HEK293 (cell line): ENCODE measurements at regions not wholly inside any gene's neighbourhood (a gene's known extent, or its start where the extent isn't known, plus 50 kb on each side); places are given as distances from the start of the nearest gene placed in this dataset.
A peak's percentile ranks its signal among the peaks of the same experiment; 100 is the strongest.

ENCODE experiments used
- CTCF ChIA-PET: fragments of 350-600 bp; formaldehyde crosslinking; extraction: SDS; loops from one replicate; lab custom pipeline; 2021; ENCODE audit warnings: antibody characterized with exemption; lab: Yijun Ruan, JAX
- POLR2A ChIA-PET: fragments of 300-600 bp; formaldehyde crosslinking; extraction: SDS; loops from one replicate; lab custom pipeline; 2020; ENCODE audit warnings: antibody characterized with exemption, inconsistent platforms; lab: Yijun Ruan, JAX
- H3K27ac ChIP-seq: fragments of 200-500 bp; sonication (Bioruptor generic); 2 replicates; pipeline ENCODE4 v1.5.1; 2014; ENCODE audit warnings: low read depth, low read length, control low read depth, inconsistent platforms; ENCODE audit errors: extremely low read depth
- H3K36me3 ChIP-seq, 2 experiments: fragments of 200-500 bp in 1 of 2; sonication (Bioruptor generic) in 1 of 2; 1 replicate in 1 of 2; 2 replicates in 1 of 2; pipeline ENCODE4 v1.5.1; 2014 to 2017; ENCODE audit warnings: inconsistent platforms in 2 of 2, low read length in 2 of 2; ENCODE audit not compliant: control insufficient read depth in 2 of 2, insufficient read depth in 1 of 2
- H3K4me1 ChIP-seq: fragments of 200-500 bp; sonication (Bioruptor generic); 2 replicates; pipeline ENCODE4 v1.5.1; 2014; ENCODE audit warnings: mild to moderate bottlenecking, low read length, inconsistent platforms; ENCODE audit not compliant: control insufficient read depth, insufficient read depth
- H3K4me3 ChIP-seq: 2 replicates; pipeline ENCODE4 v1.5.1; 2011; ENCODE audit warnings: low read depth, mild to moderate bottlenecking, control low read depth, low read length, moderate library complexity
- H3K9me3 ChIP-seq: fragments of 200-500 bp; sonication (Bioruptor generic); 2 replicates; pipeline ENCODE4 v1.5.1; 2014; ENCODE audit warnings: low read depth, low read length, inconsistent platforms; ENCODE audit not compliant: control insufficient read depth, insufficient read depth
- BCL11B ChIP-seq: fragments of 450-650 bp; formaldehyde crosslinking; IDR thresholded peaks from 2 replicates; pipeline ENCODE4 v1.5.1; 2016; ENCODE audit warnings: low read depth, missing biosample characterization, missing genetic modification characterization
- BCL6B ChIP-seq: fragments of 450-650 bp; formaldehyde crosslinking; IDR thresholded peaks from 2 replicates; pipeline ENCODE4 v1.5.1; 2017; ENCODE audit warnings: missing biosample characterization, missing genetic modification characterization
- FEZF1 ChIP-seq: fragments of 450-650 bp; formaldehyde crosslinking; IDR thresholded peaks from 2 replicates; pipeline ENCODE4 v1.5.1; 2016; ENCODE audit warnings: missing biosample characterization, missing genetic modification characterization
- KLF8 ChIP-seq: fragments of 450-650 bp; formaldehyde crosslinking; IDR thresholded peaks from 2 replicates; pipeline ENCODE4 v1.5.1; 2016; ENCODE audit warnings: missing biosample characterization, missing genetic modification characterization
- MZF1 ChIP-seq: fragments of 450-650 bp; formaldehyde crosslinking; IDR thresholded peaks from 2 replicates; pipeline ENCODE4 v1.5.1; 2017; ENCODE audit warnings: missing biosample characterization, missing genetic modification characterization, borderline replicate concordance
- OVOL3 ChIP-seq: fragments of 450-650 bp; formaldehyde crosslinking; IDR thresholded peaks from 2 replicates; pipeline ENCODE4 v1.5.1; 2016; ENCODE audit warnings: missing biosample characterization, missing genetic modification characterization
- ZBTB8A ChIP-seq: fragments of 450-650 bp; formaldehyde crosslinking; IDR thresholded peaks from 2 replicates; pipeline ENCODE4 v1.5.1; 2016; ENCODE audit warnings: missing biosample characterization, missing genetic modification characterization
- ZNF202 ChIP-seq: fragments of 450-650 bp; formaldehyde crosslinking; IDR thresholded peaks from 2 replicates; pipeline ENCODE4 v1.5.1; 2016; ENCODE audit warnings: missing biosample characterization, missing genetic modification characterization, borderline replicate concordance
- ZNF292 ChIP-seq: fragments of 450-650 bp; formaldehyde crosslinking; IDR thresholded peaks from 2 replicates; pipeline ENCODE4 v1.5.1; 2016; ENCODE audit warnings: low read depth, missing biosample characterization, missing genetic modification characterization, borderline replicate concordance
- ZNF302 ChIP-seq: fragments of 450-650 bp; formaldehyde crosslinking; IDR thresholded peaks from 2 replicates; pipeline ENCODE4 v1.5.1; 2016; ENCODE audit warnings: missing biosample characterization, missing genetic modification characterization, low read depth
- ZNF510 ChIP-seq: fragments of 450-650 bp; formaldehyde crosslinking; IDR thresholded peaks from 2 replicates; pipeline ENCODE4 v1.5.1; 2018; ENCODE audit warnings: mild to moderate bottlenecking, missing genetic modification characterization, missing biosample characterization; ENCODE audit not compliant: insufficient replicate concordance
- ZNF560 ChIP-seq: fragments of 450-650 bp; formaldehyde crosslinking; IDR thresholded peaks from 2 replicates; pipeline ENCODE4 v1.5.1; 2017; ENCODE audit warnings: missing biosample characterization, missing genetic modification characterization, borderline replicate concordance
- ZNF571 ChIP-seq: fragments of 450-650 bp; formaldehyde crosslinking; IDR thresholded peaks from 2 replicates; pipeline ENCODE4 v1.5.0; 2017; ENCODE audit warnings: missing biosample characterization, missing genetic modification characterization
- ZNF654 ChIP-seq: fragments of 450-650 bp; formaldehyde crosslinking; IDR thresholded peaks from 2 replicates; pipeline ENCODE4 v1.5.1; 2016; ENCODE audit warnings: low read depth, missing biosample characterization, missing genetic modification characterization
- ZNF660 ChIP-seq: fragments of 450-650 bp; IDR thresholded peaks from 2 replicates; pipeline ENCODE4 v1.5.1; 2018; ENCODE audit warnings: missing biosample characterization, mild to moderate bottlenecking, missing genetic modification characterization
- ZNF677 ChIP-seq: fragments of 450-650 bp; IDR thresholded peaks from 2 replicates; pipeline ENCODE4 v1.5.0; 2018; ENCODE audit warnings: missing biosample characterization, mild to moderate bottlenecking, missing genetic modification characterization, moderate library complexity
- ZSCAN4 ChIP-seq: fragments of 450-650 bp; formaldehyde crosslinking; IDR thresholded peaks from 2 replicates; pipeline ENCODE4 v1.5.1; 2017; ENCODE audit warnings: missing biosample characterization, missing genetic modification characterization
- TF ChIP-seq, protein P1 (sequence below): fragments of 450-650 bp; formaldehyde crosslinking; IDR thresholded peaks from 2 replicates; pipeline ENCODE4 v1.5.1; 2017; ENCODE audit warnings: missing biosample characterization, missing genetic modification characterization

GRCh38 chr3:124235446-124235845 lies 243.5 kb upstream of the ROPN1 start:
- Histone ChIP-seq H3K4me3 (no peak overlapping the region), H3K9me3 (no peaks in the 10 kb centered on the region), H3K27ac (no peak overlapping the region), H3K36me3 (no peaks in the 10 kb centered on the region), H3K4me1 (no peaks in the 10 kb centered on the region)
- ChIA-PET POLR2A (no interaction called here), CTCF (interaction anchor here (0.6 to 1.4 kb wide), 3 partner anchors 11 to 233 kb away, joined by 3 read pairs; no protein-coding TSS in a partner anchor)
- TF ChIP-seq FEZF1 (tag by site-specific recombination) (no peak), ZNF677 (tag by site-specific recombination) (no peak), ZNF302 (tag by site-specific recombination) (no peak), MZF1 (tag by site-specific recombination) (no peak)
- TF ChIP-seq, protein P1, sequence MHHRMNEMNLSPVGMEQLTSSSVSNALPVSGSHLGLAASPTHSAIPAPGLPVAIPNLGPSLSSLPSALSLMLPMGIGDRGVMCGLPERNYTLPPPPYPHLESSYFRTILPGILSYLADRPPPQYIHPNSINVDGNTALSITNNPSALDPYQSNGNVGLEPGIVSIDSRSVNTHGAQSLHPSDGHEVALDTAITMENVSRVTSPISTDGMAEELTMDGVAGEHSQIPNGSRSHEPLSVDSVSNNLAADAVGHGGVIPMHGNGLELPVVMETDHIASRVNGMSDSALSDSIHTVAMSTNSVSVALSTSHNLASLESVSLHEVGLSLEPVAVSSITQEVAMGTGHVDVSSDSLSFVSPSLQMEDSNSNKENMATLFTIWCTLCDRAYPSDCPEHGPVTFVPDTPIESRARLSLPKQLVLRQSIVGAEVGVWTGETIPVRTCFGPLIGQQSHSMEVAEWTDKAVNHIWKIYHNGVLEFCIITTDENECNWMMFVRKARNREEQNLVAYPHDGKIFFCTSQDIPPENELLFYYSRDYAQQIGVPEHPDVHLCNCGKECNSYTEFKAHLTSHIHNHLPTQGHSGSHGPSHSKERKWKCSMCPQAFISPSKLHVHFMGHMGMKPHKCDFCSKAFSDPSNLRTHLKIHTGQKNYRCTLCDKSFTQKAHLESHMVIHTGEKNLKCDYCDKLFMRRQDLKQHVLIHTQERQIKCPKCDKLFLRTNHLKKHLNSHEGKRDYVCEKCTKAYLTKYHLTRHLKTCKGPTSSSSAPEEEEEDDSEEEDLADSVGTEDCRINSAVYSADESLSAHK (tag by site-specific recombination): no peak
- TF ChIP-seq, all 188 proteins: peak for 0

- Histone ChIP-seq H3K27ac (no peak overlapping the region), H3K4me1 (no peaks in the 10 kb centered on the region), H3K4me3 (no peak overlapping the region), H3K36me3 (no peaks in the 10 kb centered on the region), H3K9me3 (no peaks in the 10 kb centered on the region)
- ChIA-PET POLR2A (no interaction called here), CTCF (no interaction called here)
- no peak for TF ChIP-seq BCL11B (tag by site-specific recombination)
- no peak for TF ChIP-seq ZNF292 (tag by site-specific recombination)
- TF ChIP-seq ZNF660 (tag by site-specific recombination): no peak
- no peak for TF ChIP-seq BCL6B
- no peak for TF ChIP-seq OVOL3
Measured at GRCh38 chr3:124243177-124243859, 251.4 kb upstream of the ROPN1 start.

DNA sequence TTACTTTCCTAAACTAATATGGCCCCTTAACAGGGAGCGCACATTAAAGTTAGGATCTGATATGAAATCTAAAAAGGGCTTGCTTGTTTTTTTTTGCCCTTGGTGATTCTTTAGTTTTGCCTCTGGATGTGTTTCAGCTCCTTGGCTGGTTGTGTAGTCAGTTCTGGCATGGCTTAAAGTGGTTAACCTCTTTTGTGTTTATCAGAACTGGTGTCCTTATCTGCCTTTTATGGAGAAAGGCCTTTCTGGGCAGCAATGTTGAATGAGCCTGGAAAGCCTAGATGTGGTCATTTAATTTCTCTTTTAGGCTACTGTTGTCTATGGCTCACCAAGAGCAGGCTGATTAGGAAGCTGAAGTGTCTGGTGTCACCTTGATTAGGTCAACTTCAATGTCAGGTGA lies 254.5 kb upstream of the ROPN1 start:
- Histone ChIP-seq H3K4me3 (no peak overlapping the region), H3K36me3 (no peaks in the 10 kb centered on the region), H3K27ac (no peak overlapping the region), H3K9me3 (no peaks in the 10 kb centered on the region), H3K4me1 (no peaks in the 10 kb centered on the region)
- POLR2A ChIA-PET: interaction anchor here (0.6 kb wide), 1 partner anchor 179 kb away, joined by 4 read pairs; no protein-coding TSS in a partner anchor
- CTCF ChIA-PET: interaction anchor here (0.5 to 1.3 kb wide), 7 partner anchors 9 to 229 kb away, joined by 3 to 5 read pairs (median 3); no protein-coding TSS in a partner anchor
- no peak for TF ChIP-seq ZNF510

GRCh38 chr3:124246949-124247348 lies 255.0 kb upstream of the ROPN1 start:
- Histone ChIP-seq H3K9me3 (no peaks in the 10 kb centered on the region), H3K27ac (no peak overlapping the region), H3K4me1 (no peaks in the 10 kb centered on the region), H3K4me3 (no peak overlapping the region), H3K36me3 (no peaks in the 10 kb centered on the region)
- CTCF ChIA-PET: interaction anchor here (0.5 to 1.3 kb wide), 6 partner anchors 9 to 894 kb away, joined by 3 to 4 read pairs (median 3); no protein-coding TSS in a partner anchor
- POLR2A ChIA-PET: interaction anchor here (0.6 kb wide), 1 partner anchor 180 kb away, joined by 4 read pairs; no protein-coding TSS in a partner anchor
- TF ChIP-seq ZNF654 (tag by site-specific recombination) (peak; percentile 9; the same call in 1 of the 2 replicates), ZNF302 (tag by site-specific recombination) (no peak), KLF8 (no peak), ZNF560 (tag by site-specific recombination) (no peak), ZBTB8A (tag by site-specific recombination) (no peak), ZNF571 (tag by site-specific recombination) (no peak), ZSCAN4 (tag by site-specific recombination) (no peak), ZNF202 (tag by site-specific recombination) (no peak)
- TF ChIP-seq, protein P1 (tag by site-specific recombination): peak; percentile 53
